ENCODE measurements at regions not wholly inside any gene's neighbourhood (a gene's known extent, or its start where the extent isn't known, plus 50 kb on each side); places are given as distances from the start of the nearest gene placed in this dataset.

GRCh38 chr1:79648126-79648525 lies 641.6 kb upstream of the ADGRL4 start:
- intact Hi-C loops (cut with DNase I): no loop called here

GRCh38 chr1:79646880-79647279 lies 640.4 kb upstream of the ADGRL4 start:
- ATAC-seq (no peak), DNase-seq (no peak)
- no peak overlapping the region for H3K4me3 ChIP-seq
- peaks cover 0 to 4% (median 0%) of the 10 kb centered on the region in 7 donors for H3K27me3 ChIP-seq
- H3K9me3 ChIP-seq: no peaks in the 10 kb centered on the region
- WGBS, 2 donors: 70 to 74% methylated on average over 3 of the region's 3 CpGs
- H3K4me1 ChIP-seq: no peaks in the 10 kb centered on the region
- intact Hi-C loops (cut with DNase I): no loop called here
- H3K27ac ChIP-seq: no peak overlapping the region
- H3K36me3 ChIP-seq: no peaks in the 10 kb centered on the region
- no peak for TF ChIP-seq CTCF (IDR thresholded peaks at IDR 0.05)

More at GRCh38 chr1:79648126-79648525, 641.6 kb upstream of the ADGRL4 start:
- Histone ChIP-seq H3K36me3 (no peaks in the 10 kb centered on the region), H3K9me3 (no peaks in the 10 kb centered on the region), H3K4me1 (peaks cover 0 to 7% (median 0%) of the 10 kb centered on the region in 9 donors), H3K4me3 (no peak overlapping the region), H3K27ac (no peak overlapping the region), H3K27me3 (peaks cover 0 to 4% (median 0%) of the 10 kb centered on the region in 7 donors)
- 96 to 100% methylated on average over 1 of the region's 1 CpG for WGBS, 2 donors
- TF ChIP-seq CTCF (IDR thresholded peaks at IDR 0.05): no peak
- no peak for DNase-seq
- ATAC-seq: no peak

- Histone ChIP-seq H3K4me1 (no peaks in the 10 kb centered on the region), H3K27me3 (no peaks in the 10 kb centered on the region), H3K4me3 (no peak overlapping the region), H3K36me3 (no peaks in the 10 kb centered on the region), H3K9me3 (no peaks in the 10 kb centered on the region), H3K27ac (no peak overlapping the region)
- intact Hi-C loops (cut with DNase I): no loop called here
- 94 to 100% methylated on average over 2 of the region's 2 CpGs for WGBS, 2 donors
- DNase-seq: no peak
- ATAC-seq: no peak
- TF ChIP-seq CTCF (IDR thresholded peaks at IDR 0.05): no peak
These were observed 631.9 kb upstream of the ADGRL4 start for GRCh38 chr1:79638382-79638781.

- Histone ChIP-seq H3K4me1 (no peaks in the 10 kb centered on the region), H3K27ac (no peak overlapping the region), H3K36me3 (no peaks in the 10 kb centered on the region), H3K9me3 (no peaks in the 10 kb centered on the region), H3K4me3 (no peak overlapping the region), H3K27me3 (no peaks in the 10 kb centered on the region)
- DNase-seq (no peak), ATAC-seq (no peak)
- WGBS, 2 donors: 93 to 94% methylated on average over 1 of the region's 1 CpG
- intact Hi-C loops (cut with DNase I): no loop called here
- TF ChIP-seq CTCF (IDR thresholded peaks at IDR 0.05): no peak
These were observed 626.9 kb upstream of the ADGRL4 start for GRCh38 chr1:79633456-79633855.
